GM21515 (cell line): ENCODE measurements at regions not wholly inside any gene's neighbourhood (a gene's known extent, or its start where the extent isn't known, plus 50 kb on each side); places are given as distances from the start of the nearest gene placed in this dataset.
"Not testable (repeated sequence)": the region's sequence is repeated elsewhere in the genome, so short reads cannot be mapped to it uniquely, and the experiment has no call there.

ENCODE experiments used
- ATAC-seq: cut with Tn5 transposase; IDR thresholded peaks from one replicate; pipeline ENCODE4 v1.9.1; 2021; ENCODE audit not compliant: unreplicated experiment

- ATAC-seq: no peak
These were observed 803.2 kb downstream of the RAPGEF2 start for GRCh38 chr4:159906051-159906450.

GRCh38 chr4:159906517-159906916 is 803.6 kb downstream of the RAPGEF2 start:
- ATAC-seq: no peak

- ATAC-seq: no peak
These were observed 807.8 kb downstream of the RAPGEF2 start for GRCh38 chr4:159910721-159911120.

- ATAC-seq: no peak
These were observed 819.2 kb downstream of the RAPGEF2 start for GRCh38 chr4:159922119-159922518.

- no peak for ATAC-seq
These were observed 822.9 kb downstream of the RAPGEF2 start for GRCh38 chr4:159925770-159926169.

GRCh38 chr4:159926871-159927270 is 824.0 kb downstream of the RAPGEF2 start:
- ATAC-seq: no peak

- ATAC-seq: no peak
These were observed 824.9 kb downstream of the RAPGEF2 start for GRCh38 chr4:159927781-159928180.

GRCh38 chr4:159934602-159935001 is 831.7 kb downstream of the RAPGEF2 start:
- not testable (repeated sequence) for ATAC-seq

- ATAC-seq: peak; percentile 77
These were observed 834.7 kb downstream of the RAPGEF2 start for GRCh38 chr4:159937595-159937994.

- ATAC-seq: not testable (repeated sequence)
These were observed 836.8 kb downstream of the RAPGEF2 start for GRCh38 chr4:159939681-159940080.

- no peak for ATAC-seq
These were observed 838.2 kb downstream of the RAPGEF2 start for GRCh38 chr4:159941076-159941475.

GRCh38 chr4:159944477-159944876 is 841.6 kb downstream of the RAPGEF2 start:
- ATAC-seq: no peak

GRCh38 chr4:159946983-159947615 is 844.2 kb downstream of the RAPGEF2 start:
- ATAC-seq: no peak

GRCh38 chr4:159950707-159951106 is 847.8 kb downstream of the RAPGEF2 start:
- no peak for ATAC-seq

GRCh38 chr4:159966746-159967145 is 863.9 kb downstream of the RAPGEF2 start:
- ATAC-seq: no peak

- not testable (repeated sequence) for ATAC-seq
These were observed 874.1 kb downstream of the RAPGEF2 start for GRCh38 chr4:159976871-159977482.

- no peak for ATAC-seq
These were observed 875.2 kb downstream of the RAPGEF2 start for GRCh38 chr4:159977907-159978617.

- no peak for ATAC-seq
These were observed 876.5 kb downstream of the RAPGEF2 start for GRCh38 chr4:159979351-159979750.

- no peak for ATAC-seq
These were observed 877.1 kb downstream of the RAPGEF2 start for GRCh38 chr4:159979953-159980352.

GRCh38 chr4:159980826-159981468 is 878.1 kb downstream of the RAPGEF2 start:
- ATAC-seq: no peak

- ATAC-seq: no peak
These were observed 878.6 kb downstream of the RAPGEF2 start for GRCh38 chr4:159981469-159981856.

- no peak for ATAC-seq
These were observed 880.2 kb downstream of the RAPGEF2 start for GRCh38 chr4:159983082-159983481.
